Mesendoderm (in vitro differentiated cells): ENCODE measurements at regions not wholly inside any gene's neighbourhood (a gene's known extent, or its start where the extent isn't known, plus 50 kb on each side); places are given as distances from the start of the nearest gene placed in this dataset.
A peak's percentile ranks its signal among the peaks of the same experiment; 100 is the strongest.

Experiments
- DNase-seq: peaks from one replicate; pipeline ENCODE4 v3.0.0; 2013
- H2AK5ac ChIP-seq: 2 replicates; pipeline ENCODE4 v1.6.1; 2013; ENCODE audit warnings: low read length, inconsistent platforms
- H2BK120ac ChIP-seq: 2 replicates; pipeline ENCODE4 v1.6.1; 2013; ENCODE audit warnings: low read depth, mild to moderate bottlenecking, low read length, moderate library complexity, mixed read lengths
- H2BK15ac ChIP-seq: replicated peaks from 2 replicates; pipeline ENCODE4 v1.6.1; 2013; ENCODE audit warnings: low read depth, mild to moderate bottlenecking, moderate library complexity
- H2BK5ac ChIP-seq: 2 replicates; pipeline ENCODE4 v1.6.1; 2013; ENCODE audit warnings: low read length, inconsistent platforms
- H3K18ac ChIP-seq: 2 replicates; pipeline ENCODE4 v1.6.1; 2013; ENCODE audit warnings: mild to moderate bottlenecking, low read length, mixed read lengths
- H3K23ac ChIP-seq: one replicate; pipeline ENCODE4 v1.6.1; 2013; ENCODE audit warnings: low read length
- H3K27ac ChIP-seq: 2 replicates; pipeline ENCODE4 v1.5.1; 2013; ENCODE audit warnings: low read depth, mild to moderate bottlenecking, inconsistent platforms, low read length, moderate library complexity
- H3K27me3 ChIP-seq: 2 replicates; pipeline ENCODE4 v1.6.1; 2013; ENCODE audit warnings: low read length, control low read depth, mild to moderate bottlenecking, inconsistent platforms; ENCODE audit not compliant: insufficient read depth, poor library complexity
- H3K36me3 ChIP-seq: 2 replicates; pipeline ENCODE4 v1.6.1; 2013; ENCODE audit warnings: low read length, inconsistent platforms; ENCODE audit not compliant: control insufficient read depth, insufficient read depth
- H3K4ac ChIP-seq: one replicate; pipeline ENCODE4 v1.6.1; 2013; ENCODE audit warnings: low read depth, mild to moderate bottlenecking, low read length, moderate library complexity
- H3K4me1 ChIP-seq: 2 replicates; pipeline ENCODE4 v1.6.1; 2013; ENCODE audit warnings: low read depth, low read length, inconsistent platforms; ENCODE audit not compliant: control insufficient read depth
- H3K4me2 ChIP-seq: 2 replicates; pipeline ENCODE4 v1.6.1; 2013; ENCODE audit warnings: low read length
- H3K4me3 ChIP-seq: 2 replicates; pipeline ENCODE4 v1.5.1; 2013; ENCODE audit warnings: mild to moderate bottlenecking, low read length
- H3K56ac ChIP-seq: one replicate; pipeline ENCODE4 v1.6.1; 2013; ENCODE audit warnings: low read length
- H3K79me1 ChIP-seq: 2 replicates; pipeline ENCODE4 v1.6.1; 2013; ENCODE audit warnings: low read length, inconsistent platforms
- H3K79me2 ChIP-seq: 2 replicates; pipeline ENCODE4 v1.6.1; 2013; ENCODE audit warnings: mild to moderate bottlenecking, low read length; ENCODE audit not compliant: control insufficient read depth, insufficient read depth
- H3K9ac ChIP-seq: 2 replicates; pipeline ENCODE4 v1.6.1; 2013; ENCODE audit warnings: low read length, inconsistent platforms
- H4K5ac ChIP-seq: one replicate; pipeline ENCODE4 v1.6.1; 2013; ENCODE audit warnings: low read length
- H4K8ac ChIP-seq: one replicate; pipeline ENCODE4 v1.6.1; 2013; ENCODE audit warnings: low read depth, mild to moderate bottlenecking, control low read depth, low read length, moderate library complexity
- WGBS: extraction: QIAGEN DNeasy Blood & Tissue Kit; methylation state at CpG from one replicate; pipeline ENCODE4 v1.1.7; 2013; ENCODE audit warnings: low lambda C conversion rate, missing lambda C conversion rate; ENCODE audit not compliant: insufficient coverage; ENCODE audit errors: extremely low coverage; 5-methylcytosine and 5-hydroxymethylcytosine counted together

- Histone ChIP-seq H2AK5ac (no peak overlapping the region), H3K79me2 (no peaks in the 10 kb centered on the region), H4K5ac (no peak overlapping the region), H3K27me3 (no peaks in the 10 kb centered on the region), H3K4me2 (no peak overlapping the region), H2BK15ac (no peak overlapping the region), H3K9ac (no peak overlapping the region), H3K36me3 (no peaks in the 10 kb centered on the region), H3K4me3 (no peak overlapping the region), H3K79me1 (no peaks in the 10 kb centered on the region), H3K27ac (no peak overlapping the region), H3K4me1 (peaks cover 1% of the 10 kb centered on the region), H2BK120ac (no peak overlapping the region), H3K4ac (no peak overlapping the region), H2BK5ac (no peak overlapping the region), H3K56ac (no peak overlapping the region), H3K18ac (no peak overlapping the region), H4K8ac (no peak overlapping the region), H3K23ac (no peak overlapping the region)
- no CpG with 5 or more reads among the region's 3 CpGs for WGBS
- no peak for DNase-seq
These were observed 428.0 kb upstream of the TMTC1 start for GRCh38 chr12:30211743-30212142.

GRCh38 chr12:30203981-30204380 is 420.2 kb upstream of the TMTC1 start:
- Histone ChIP-seq H3K27ac (no peak overlapping the region), H3K36me3 (no peaks in the 10 kb centered on the region), H3K4ac (no peak overlapping the region), H2AK5ac (no peak overlapping the region), H3K56ac (no peak overlapping the region), H2BK120ac (no peak overlapping the region), H3K27me3 (no peaks in the 10 kb centered on the region), H3K79me2 (no peaks in the 10 kb centered on the region), H3K23ac (no peak overlapping the region), H3K18ac (no peak overlapping the region), H3K79me1 (no peaks in the 10 kb centered on the region), H3K4me2 (no peak overlapping the region), H2BK5ac (no peak overlapping the region), H3K9ac (no peak overlapping the region), H4K5ac (no peak overlapping the region), H3K4me3 (no peak overlapping the region), H3K4me1 (peaks cover 7% of the 10 kb centered on the region), H4K8ac (no peak overlapping the region), H2BK15ac (no peak overlapping the region)
- no CpG with 5 or more reads among the region's 2 CpGs for WGBS
- DNase-seq, result no peak

GRCh38 chr12:30202521-30203254 is 418.9 kb upstream of the TMTC1 start:
- Histone ChIP-seq H2BK120ac (no peak overlapping the region), H4K5ac (no peak overlapping the region), H3K4me3 (no peak overlapping the region), H3K56ac (no peak overlapping the region), H3K4me2 (no peak overlapping the region), H3K18ac (no peak overlapping the region), H3K27me3 (no peaks in the 10 kb centered on the region), H3K36me3 (no peaks in the 10 kb centered on the region), H2BK15ac (no peak overlapping the region), H3K27ac (no peak overlapping the region), H3K4me1 (peaks cover 7% of the 10 kb centered on the region), H3K9ac (no peak overlapping the region), H2BK5ac (no peak overlapping the region), H2AK5ac (no peak overlapping the region), H3K79me1 (no peaks in the 10 kb centered on the region), H3K23ac (no peak overlapping the region), H3K79me2 (no peaks in the 10 kb centered on the region), H4K8ac (no peak overlapping the region), H3K4ac (no peak overlapping the region)
- DNase-seq, result no peak
- no CpG with 5 or more reads among the region's 6 CpGs for WGBS

GRCh38 chr12:30201301-30202160 is 417.8 kb upstream of the TMTC1 start:
- no CpG with 5 or more reads among the region's 55 CpGs for WGBS
- no peaks in the 10 kb centered on the region for H3K79me2 ChIP-seq

GRCh38 chr12:30200864-30201263 is 417.1 kb upstream of the TMTC1 start:
- Histone ChIP-seq H2AK5ac (no peak overlapping the region), H2BK5ac (no peak overlapping the region), H2BK120ac (no peak overlapping the region), H4K5ac (no peak overlapping the region), H4K8ac (no peak overlapping the region), H3K4me2 (peak overlapping the region; percentile 20), H3K79me2 (no peaks in the 10 kb centered on the region), H3K36me3 (no peaks in the 10 kb centered on the region), H3K56ac (peak overlapping the region; percentile 29), H3K27me3 (no peaks in the 10 kb centered on the region), H3K4me3 (no peak overlapping the region), H2BK15ac (no peak overlapping the region), H3K27ac (no peak overlapping the region), H3K4ac (no peak overlapping the region), H3K79me1 (no peaks in the 10 kb centered on the region), H3K9ac (no peak overlapping the region), H3K4me1 (peaks cover 2% of the 10 kb centered on the region), H3K23ac (no peak overlapping the region), H3K18ac (no peak overlapping the region)
- peak; percentile 40 for DNase-seq
- no CpG with 5 or more reads among the region's 24 CpGs for WGBS

More at GRCh38 chr12:30201301-30202160, 417.8 kb upstream of the TMTC1 start:
- DNase-seq, result peak; percentile 38
- Histone ChIP-seq H3K9ac (peak overlapping the region; percentile 18), H3K4ac (no peak overlapping the region), H3K56ac (peak overlapping the region; percentile 31), H3K27me3 (no peaks in the 10 kb centered on the region), H2BK15ac (no peak overlapping the region), H2AK5ac (no peak overlapping the region), H3K18ac (no peak overlapping the region), H3K4me1 (peaks cover 3% of the 10 kb centered on the region), H2BK120ac (no peak overlapping the region), H3K79me1 (no peaks in the 10 kb centered on the region), H2BK5ac (no peak overlapping the region), H4K5ac (no peak overlapping the region), H3K36me3 (no peaks in the 10 kb centered on the region), H3K4me3 (no peak overlapping the region), H3K4me2 (peak overlapping the region; percentile 23), H3K23ac (no peak overlapping the region), H4K8ac (no peak overlapping the region), H3K27ac (no peak overlapping the region)
